ENCODE measurements at regions not wholly inside any gene's neighbourhood (a gene's known extent, or its start where the extent isn't known, plus 50 kb on each side); places are given as distances from the start of the nearest gene placed in this dataset.

GRCh38 chrY:12981074-12981473 lies 76.4 kb downstream of the DDX3Y start:
- DNase-seq: no peak

DNA sequence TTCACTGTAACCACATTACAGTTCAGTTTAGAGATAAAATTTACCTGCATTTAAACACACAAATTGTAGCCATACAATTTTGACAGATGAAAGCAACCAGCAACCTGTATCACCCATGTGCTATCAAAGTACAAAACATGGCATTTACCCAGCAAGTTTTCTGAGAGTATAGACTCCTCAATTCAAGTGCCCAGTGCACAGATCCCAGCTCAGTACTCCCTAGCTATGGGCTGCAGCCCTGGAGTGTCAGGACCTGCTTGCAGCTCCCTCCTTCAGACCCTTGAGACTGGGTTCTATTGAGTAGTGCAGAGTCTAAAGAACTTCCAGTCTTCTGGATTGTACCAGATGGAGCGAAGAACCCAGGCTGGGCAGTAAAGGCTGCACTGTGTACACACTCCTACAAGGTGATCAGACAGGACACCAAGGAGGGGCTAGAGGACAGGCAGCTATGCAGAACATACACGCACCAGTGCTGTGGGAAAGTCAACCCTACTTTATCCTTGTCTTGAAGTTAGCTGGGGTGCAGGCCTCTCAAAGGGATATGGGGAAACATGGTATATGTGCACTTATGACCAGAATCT lies 77.7 kb downstream of the DDX3Y start:
- DNase-seq: no peak

- DNase-seq: no peak
Observed at GRCh38 chrY:12984637-12985344, 80.1 kb downstream of the DDX3Y start.

DNA sequence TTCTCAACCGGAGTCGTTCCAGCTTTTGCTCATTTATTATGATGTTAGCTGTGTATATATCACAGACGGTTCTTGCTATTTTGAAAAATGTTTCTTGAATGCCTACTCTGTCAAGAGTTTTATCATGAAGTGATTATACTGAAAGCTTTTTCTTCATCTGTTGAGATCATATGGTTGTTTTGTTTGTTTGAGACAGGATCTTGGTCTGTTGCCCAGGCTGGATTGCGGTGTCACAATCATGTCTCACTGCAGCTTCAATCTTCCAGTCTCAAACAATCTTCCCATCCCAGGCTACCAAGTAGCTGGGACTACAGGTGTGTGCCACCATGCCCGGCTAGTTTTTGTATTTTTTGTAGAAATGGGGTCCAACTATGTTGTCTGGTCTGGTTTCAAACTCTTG lies 112.8 kb downstream of the DDX3Y start:
- DNase-seq: no peak

DNA sequence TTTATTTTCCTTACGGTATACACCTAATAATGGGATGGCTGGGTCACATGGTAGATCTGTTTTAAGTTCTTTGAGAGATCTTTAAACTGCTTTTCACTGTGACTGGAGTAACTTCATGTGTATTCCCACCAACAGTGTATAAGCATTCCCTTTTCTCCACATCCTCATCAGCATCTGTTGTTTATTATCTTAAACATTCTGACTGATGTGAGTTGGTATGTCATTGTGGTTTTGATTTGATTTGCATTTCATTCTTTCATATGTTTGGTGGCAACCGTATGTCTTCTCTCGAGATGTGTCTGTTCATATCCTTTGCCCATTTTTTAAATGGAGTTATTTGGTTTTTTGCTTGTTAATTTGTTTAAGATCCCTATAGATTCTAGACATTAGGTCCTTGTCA lies 114.8 kb downstream of the DDX3Y start:
- no peak for DNase-seq

DNA sequence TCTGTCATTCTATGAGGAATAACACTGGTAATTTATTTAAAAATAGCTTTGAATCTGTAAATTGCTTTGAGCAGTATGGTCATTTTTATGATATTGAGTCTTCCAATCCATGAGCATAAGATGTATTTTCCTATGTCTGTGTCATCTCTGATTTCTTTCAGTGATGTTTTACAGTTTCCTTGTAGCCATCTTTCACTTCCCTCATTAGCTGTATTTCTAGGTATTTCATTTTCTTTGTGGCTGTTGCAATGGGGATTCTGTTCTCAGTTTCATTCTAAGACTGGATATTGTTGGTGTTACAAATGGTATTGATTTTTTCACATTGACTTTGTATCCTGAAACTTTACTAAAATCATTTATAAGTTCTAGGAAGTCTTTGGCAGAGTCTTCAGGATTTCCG lies 116.2 kb downstream of the DDX3Y start:
- DNase-seq: no peak

DNA sequence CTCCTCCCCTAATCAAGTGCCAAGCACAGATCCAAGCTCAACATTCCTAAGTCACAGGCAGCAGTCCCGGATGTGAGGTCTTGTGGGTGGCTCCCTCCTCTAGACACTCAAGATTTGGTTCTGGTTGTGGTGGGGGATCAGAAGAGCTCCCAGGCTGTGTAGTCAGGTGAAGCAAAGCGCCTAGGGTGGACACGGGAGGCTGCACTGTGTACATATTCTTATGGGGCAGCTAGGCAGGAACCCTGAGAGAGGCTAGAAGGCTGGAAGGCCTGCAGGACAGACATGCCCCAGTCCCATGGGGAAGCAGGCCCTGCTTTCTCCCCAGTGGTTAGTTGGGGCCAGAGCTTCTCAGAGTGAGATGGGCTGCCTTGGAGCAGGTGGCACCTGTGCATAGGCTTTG lies 118.9 kb downstream of the DDX3Y start:
- DNase-seq: no peak

DNA sequence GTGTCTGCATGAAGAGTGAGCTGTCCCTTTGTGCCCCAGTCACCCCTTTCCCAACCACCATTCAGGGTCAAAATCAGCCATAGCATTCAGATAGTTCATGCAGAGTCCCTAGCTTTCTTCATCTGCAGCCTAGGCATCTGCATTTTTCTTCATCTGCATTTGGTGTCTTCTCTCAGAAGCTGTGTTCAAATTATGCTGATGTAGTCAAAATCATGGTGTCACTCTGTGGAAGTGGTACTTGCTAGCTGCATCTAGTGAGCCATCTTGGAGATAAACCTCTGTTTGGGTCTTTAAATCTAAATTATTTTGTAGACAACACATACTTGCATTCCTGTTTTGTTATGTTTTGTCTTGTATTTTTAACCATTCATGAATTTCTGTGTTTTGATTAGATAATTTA lies 119.8 kb downstream of the DDX3Y start:
- no peak for DNase-seq

DNA sequence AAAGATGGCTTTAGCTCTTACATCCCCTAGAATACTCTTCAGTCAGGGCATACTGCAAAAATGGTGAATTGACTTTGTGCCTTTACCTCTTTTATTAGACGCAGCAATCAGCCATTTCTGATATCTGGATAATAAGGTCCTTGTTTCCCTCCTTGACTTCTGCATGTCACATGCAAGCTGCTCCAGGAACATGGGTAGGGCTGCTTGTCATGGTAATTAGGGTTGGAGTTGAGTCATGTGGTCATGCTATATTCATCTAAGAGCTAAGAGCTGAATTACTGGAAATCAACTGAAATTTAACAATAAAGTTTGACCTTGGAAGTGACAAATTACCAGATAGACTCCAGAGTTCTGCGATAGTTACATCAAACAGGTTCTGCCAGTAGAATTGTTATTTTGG lies 122.2 kb downstream of the DDX3Y start:
- no peak for DNase-seq

GRCh38 chrY:13040232-13040631 lies 135.6 kb downstream of the DDX3Y start:
- no peak for DNase-seq

DNA sequence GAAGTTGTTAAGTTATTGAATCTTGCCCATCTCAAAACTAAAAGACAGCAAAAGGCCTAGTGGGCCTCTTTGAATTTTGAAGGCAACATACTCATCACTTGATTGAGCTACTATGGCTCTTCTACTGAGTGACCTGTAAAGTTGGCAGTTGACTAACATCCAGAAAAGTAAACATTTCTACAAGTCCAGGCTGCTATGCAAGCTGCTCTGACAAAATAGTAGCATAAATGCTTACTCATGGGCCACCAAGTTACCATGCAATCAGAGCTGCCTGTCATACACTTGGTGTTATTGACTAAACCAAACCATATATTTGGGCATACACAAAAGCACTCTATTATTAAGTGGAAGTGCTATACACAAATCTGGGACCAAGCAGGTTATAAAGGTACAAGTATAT lies 148.8 kb downstream of the DDX3Y start:
- DNase-seq: no peak

DNA sequence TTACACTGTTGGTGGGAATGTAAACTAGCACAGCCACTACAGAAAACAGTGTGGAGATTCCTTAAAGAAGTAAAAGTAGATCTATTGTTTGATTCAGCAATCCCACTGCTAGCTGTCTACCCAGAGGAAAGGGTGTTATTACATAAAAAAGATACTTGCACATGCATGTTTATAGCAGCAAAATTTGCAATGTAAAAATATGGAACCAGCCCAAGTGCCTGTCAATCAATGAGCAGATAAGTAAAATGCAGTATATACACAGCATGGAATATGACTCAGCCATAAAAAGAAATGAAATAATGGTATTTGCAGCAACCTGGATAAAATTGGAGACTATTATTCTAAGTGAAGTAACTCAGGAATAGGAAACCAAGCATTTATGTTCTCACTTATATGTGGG lies 161.7 kb downstream of the DDX3Y start:
- no peak for DNase-seq

GRCh38 chrY:13068696-13069095 lies 164.0 kb downstream of the DDX3Y start:
- DNase-seq: no peak

- DNase-seq: no peak
Observed at GRCh38 chrY:13069111-13069510, 164.4 kb downstream of the DDX3Y start.

- DNase-seq: no peak
Observed at GRCh38 chrY:13082748-13083147, 178.1 kb downstream of the DDX3Y start.

DNA sequence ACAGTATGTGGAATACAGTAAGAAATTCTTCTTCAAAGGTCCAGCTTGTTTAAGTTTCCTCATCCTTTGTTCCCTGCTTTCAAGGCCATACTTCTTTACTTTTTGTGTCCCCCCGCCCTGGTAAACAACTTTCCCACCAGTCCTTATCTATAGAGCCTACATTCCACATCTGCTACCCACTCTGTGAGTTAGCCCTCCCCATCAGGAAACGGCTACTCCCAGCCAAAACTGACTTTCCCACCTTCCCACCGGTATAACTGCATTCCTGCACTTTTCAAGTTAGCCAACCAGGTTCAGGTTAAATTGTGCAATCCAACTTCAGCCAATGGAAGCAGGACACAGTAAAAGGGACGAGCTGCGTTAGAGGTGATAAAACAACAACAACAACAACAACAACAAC lies 186.9 kb downstream of the DDX3Y start:
- DNase-seq: no peak

DNA sequence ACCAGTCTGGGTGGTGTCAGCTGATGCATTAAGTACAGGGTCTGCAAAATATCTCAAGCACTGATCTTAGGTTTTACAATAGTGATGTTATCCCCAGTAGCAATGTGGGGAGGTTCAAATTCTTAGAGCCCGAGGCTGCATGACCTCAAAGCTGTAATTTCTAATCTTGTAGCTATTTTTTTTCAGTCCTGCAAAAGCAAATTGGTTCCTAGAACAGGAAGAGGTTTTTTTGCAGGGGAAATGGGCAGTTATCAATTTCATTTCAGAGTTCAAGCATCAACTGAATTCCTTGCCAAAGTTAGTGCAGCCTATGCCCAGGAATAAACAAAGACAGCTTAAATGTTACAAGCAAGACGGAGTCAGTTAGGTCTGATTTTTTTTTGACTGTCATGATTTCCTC lies 188.3 kb downstream of the DDX3Y start:
- no peak for DNase-seq

GRCh38 chrY:13093461-13093860 lies 188.8 kb downstream of the DDX3Y start:
- no peak for DNase-seq

DNA sequence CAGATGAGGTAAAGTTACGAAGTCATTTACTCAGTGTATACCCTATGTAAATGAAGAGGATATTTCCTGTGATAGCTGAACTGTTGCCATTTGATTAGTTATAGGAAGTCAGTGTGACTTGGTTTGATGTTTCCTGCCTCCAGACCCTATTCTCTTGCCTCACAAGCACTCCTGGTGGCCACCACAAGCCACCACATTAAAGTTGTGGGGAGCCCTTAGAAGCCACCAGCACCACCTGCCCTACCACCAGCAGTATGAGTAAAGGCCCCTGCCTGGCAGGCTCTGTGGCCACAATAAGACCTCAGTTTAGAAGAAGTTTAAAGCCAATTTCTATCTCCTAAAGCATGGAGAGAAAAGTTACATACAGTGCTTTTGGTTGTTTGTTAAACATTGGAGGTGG lies 189.7 kb downstream of the DDX3Y start:
- no peak for DNase-seq

DNA sequence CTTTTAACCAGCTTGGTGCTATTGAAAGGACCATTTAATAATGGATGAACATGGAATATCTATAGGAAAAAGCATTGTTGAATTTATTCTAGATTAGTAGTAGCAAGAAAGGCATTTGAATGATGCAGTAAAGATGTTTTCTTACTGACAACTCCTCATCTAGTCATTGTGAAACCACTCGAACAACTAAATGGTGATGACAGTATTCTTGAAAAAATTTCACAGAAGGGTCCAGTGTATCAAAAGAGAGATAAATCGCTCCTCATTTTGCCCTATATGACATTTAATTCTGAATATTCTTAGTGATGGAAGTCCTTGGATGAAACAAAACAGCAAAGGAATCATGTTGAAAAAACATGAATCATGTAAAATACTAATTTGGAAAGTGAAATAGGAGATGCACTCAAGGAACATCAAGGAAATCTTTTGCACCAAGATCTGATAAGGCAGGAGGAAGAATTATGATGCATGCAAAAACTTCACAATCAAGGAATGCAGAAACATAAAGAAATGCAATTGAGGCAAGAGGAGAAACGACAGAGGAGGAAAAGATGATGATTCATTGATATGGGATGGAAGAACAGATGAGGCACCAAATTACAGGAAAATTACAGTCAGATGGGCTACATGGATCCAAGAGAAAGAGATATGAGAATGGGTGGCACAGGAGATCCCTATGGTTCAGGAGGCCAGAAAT lies 190.4 kb downstream of the DDX3Y start:
- DNase-seq: no peak

- no peak for DNase-seq
Observed at GRCh38 chrY:13126881-13127456, 222.3 kb downstream of the DDX3Y start.

DNA sequence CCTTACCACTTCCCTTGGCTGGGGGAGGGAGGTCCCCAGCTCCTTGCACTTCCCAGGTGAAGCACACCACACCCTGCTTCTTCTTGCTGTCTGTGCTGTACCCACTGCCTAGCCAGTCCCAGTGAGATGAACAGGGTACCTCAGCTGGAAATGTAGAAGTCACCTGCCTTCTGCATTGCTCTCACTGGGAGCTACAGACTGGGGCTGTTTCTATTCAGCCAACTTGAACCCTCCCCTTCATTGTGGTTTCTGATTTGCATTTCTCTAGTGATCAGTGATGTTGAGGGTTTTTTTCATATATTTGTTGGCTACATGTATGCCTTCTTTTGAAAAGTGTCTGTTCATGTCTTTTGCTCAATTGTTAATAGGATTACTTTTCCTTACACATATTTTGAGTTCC lies 222.8 kb downstream of the DDX3Y start:
- no peak for DNase-seq

DNA sequence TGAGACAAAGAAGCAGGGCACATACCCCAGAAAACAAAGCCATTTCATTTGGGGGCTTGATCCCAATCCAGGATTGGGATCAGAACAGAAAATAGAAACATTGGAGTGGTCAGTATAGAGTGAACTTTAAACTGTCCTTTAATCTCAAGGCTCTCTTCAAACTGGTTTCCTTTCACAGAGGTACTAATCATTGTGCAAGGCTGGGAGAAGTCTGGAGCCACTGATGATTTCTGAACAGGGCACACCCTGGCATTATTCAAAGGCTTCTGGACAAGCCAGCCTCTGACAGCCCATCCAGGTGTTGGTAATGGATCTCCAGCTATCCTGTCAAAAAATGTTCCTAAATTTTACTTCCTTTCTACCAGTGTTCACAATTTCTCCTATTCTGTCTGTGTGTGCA lies 244.5 kb downstream of the DDX3Y start:
- peak in 1 of 3 donors; percentile 1 for DNase-seq

- DNase-seq: no peak
Observed at GRCh38 chrY:13167698-13168097, 263.0 kb downstream of the DDX3Y start.
